ENCODE measurements at regions not wholly inside any gene's neighbourhood (a gene's known extent, or its start where the extent isn't known, plus 50 kb on each side); places are given as distances from the start of the nearest gene placed in this dataset.

- no peak for TF ChIP-seq SETDB1 (IDR thresholded peaks at IDR 0.05; ENCODE audit: insufficient read length, low read length)
- TF ChIP-seq ZNF514 (tag by site-specific recombination; IDR thresholded peaks at IDR 0.05) = no peak
- TF ChIP-seq OSR2 (tag by site-specific recombination; IDR thresholded peaks at IDR 0.05) = no peak
- TF ChIP-seq ZNF335 (tag by site-specific recombination; conservative IDR thresholded peaks at IDR 0.05) = no peak
- TF ChIP-seq ZNF19 (tag by site-specific recombination; IDR thresholded peaks at IDR 0.05; ENCODE audit: low read depth) = no peak
Measured at GRCh38 chr13:54486421-54487166, 1458.0 kb downstream of the OLFM4 start (continued).

- Histone ChIP-seq H3K36me3 (ENCODE audit: control insufficient read depth in 2 of 2, insufficient read depth in 1 of 2, low read length in 2 of 2) (no peaks in the 10 kb centered on the region), H3K27ac (ENCODE audit: extremely low read depth, low read depth, low read length) (no peak overlapping the region), H3K4me1 (ENCODE audit: control insufficient read depth, insufficient read depth, low read length) (no peaks in the 10 kb centered on the region), H3K9me3 (ENCODE audit: control insufficient read depth, insufficient read depth, low read depth, low read length) (no peaks in the 10 kb centered on the region), H3K4me3 (ENCODE audit: low read depth, low read length) (no peak overlapping the region)
- POLR2A ChIA-PET = no interaction called here
- CTCF ChIA-PET = no interaction called here
- TF ChIP-seq KLF8 (tag by site-specific recombination; IDR thresholded peaks at IDR 0.05) (no peak), ATF2 (tag by site-specific recombination; IDR thresholded peaks at IDR 0.05; ENCODE audit: low read depth) (peak; percentile 30; the same call in 1 of the 2 replicates)
Measured at GRCh38 chr13:54489359-54489758, 1460.7 kb downstream of the OLFM4 start.

GRCh38 chr13:54492995-54493394 lies 1464.4 kb downstream of the OLFM4 start:
- ChIA-PET POLR2A (no interaction called here), CTCF (interaction anchor here (1.1 kb wide), 1 partner anchor 11 kb away, joined by 3 read pairs; no protein-coding TSS in a partner anchor)
- Histone ChIP-seq H3K4me3 (ENCODE audit: low read depth, low read length) (no peak overlapping the region), H3K36me3 (ENCODE audit: control insufficient read depth in 2 of 2, insufficient read depth in 1 of 2, low read length in 2 of 2) (no peaks in the 10 kb centered on the region), H3K4me1 (ENCODE audit: control insufficient read depth, insufficient read depth, low read length) (no peaks in the 10 kb centered on the region), H3K9me3 (ENCODE audit: control insufficient read depth, insufficient read depth, low read depth, low read length) (no peaks in the 10 kb centered on the region), H3K27ac (ENCODE audit: extremely low read depth, low read depth, low read length) (no peak overlapping the region)
- no peak for TF ChIP-seq ZNF521 (tag by site-specific recombination; IDR thresholded peaks at IDR 0.05)
- no peak for TF ChIP-seq ZNF202 (tag by site-specific recombination; IDR thresholded peaks at IDR 0.05; ENCODE audit: borderline replicate concordance)
- TF ChIP-seq KLF10 (tag by site-specific recombination; IDR thresholded peaks at IDR 0.05) = no peak
- no peak for TF ChIP-seq ZNF561 (tag by site-specific recombination; IDR thresholded peaks at IDR 0.05; ENCODE audit: borderline replicate concordance)
- TF ChIP-seq ZNF146 (tag by site-specific recombination; IDR thresholded peaks at IDR 0.05) = no peak
- no peak for TF ChIP-seq ZNF280D (tag by site-specific recombination; IDR thresholded peaks at IDR 0.05)
- no peak for TF ChIP-seq ZNF23 (tag by site-specific recombination; IDR thresholded peaks at IDR 0.05; ENCODE audit: borderline replicate concordance)
- no peak for TF ChIP-seq ZSCAN16 (tag by site-specific recombination; IDR thresholded peaks at IDR 0.05)
- no peak for TF ChIP-seq ZFP69B (tag by site-specific recombination; IDR thresholded peaks at IDR 0.05)
- TF ChIP-seq OSR2 (tag by site-specific recombination; IDR thresholded peaks at IDR 0.05) = no peak
- no peak for TF ChIP-seq ZBTB1 (tag by site-specific recombination; IDR thresholded peaks at IDR 0.05)
- no peak for TF ChIP-seq ZNF274 (IDR thresholded peaks at IDR 0.05; ENCODE audit: low read length)
- no peak for TF ChIP-seq ZNF274 (tag by site-specific recombination; IDR thresholded peaks at IDR 0.05; ENCODE audit: borderline replicate concordance)
- no peak for TF ChIP-seq HIC1 (tag by site-specific recombination; IDR thresholded peaks at IDR 0.05)
- no peak for TF ChIP-seq ZNF24 (tag by site-specific recombination; IDR thresholded peaks at IDR 0.05)
- no peak for TF ChIP-seq REPIN1 (tag by site-specific recombination; IDR thresholded peaks at IDR 0.05; ENCODE audit: low read depth)
- no peak for TF ChIP-seq ZSCAN23 (tag by site-specific recombination; IDR thresholded peaks at IDR 0.05)
